ENCODE measurements at regions not wholly inside any gene's neighbourhood (a gene's known extent, or its start where the extent isn't known, plus 50 kb on each side); places are given as distances from the start of the nearest gene placed in this dataset.
A peak's percentile ranks its signal among the peaks of the same experiment; 100 is the strongest.

- DNase-seq = peak; percentile 13
These were observed 302.0 kb downstream of the DUSP10 start for GRCh38 chr1:221439747-221440501.

DNA sequence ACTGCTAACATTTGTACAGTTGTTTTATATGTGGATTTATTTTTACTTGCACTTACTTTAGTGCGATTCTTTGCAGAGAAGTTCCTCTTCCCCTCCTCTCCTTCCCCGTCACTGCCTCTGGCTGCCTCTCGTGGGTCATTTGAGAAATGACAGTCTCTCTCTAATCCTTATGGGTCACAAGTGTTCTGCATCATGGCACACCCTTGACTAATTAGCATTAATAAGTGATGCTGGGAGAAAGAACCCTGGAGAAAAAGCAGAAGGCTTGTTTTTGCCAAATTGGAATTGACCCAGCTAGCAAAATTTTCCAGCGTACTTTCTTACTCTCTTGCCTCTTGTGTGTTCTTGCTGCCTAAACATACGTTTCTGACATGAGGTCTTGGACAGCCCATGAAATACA is 301.2 kb downstream of the DUSP10 start:
- no peak for DNase-seq

DNA sequence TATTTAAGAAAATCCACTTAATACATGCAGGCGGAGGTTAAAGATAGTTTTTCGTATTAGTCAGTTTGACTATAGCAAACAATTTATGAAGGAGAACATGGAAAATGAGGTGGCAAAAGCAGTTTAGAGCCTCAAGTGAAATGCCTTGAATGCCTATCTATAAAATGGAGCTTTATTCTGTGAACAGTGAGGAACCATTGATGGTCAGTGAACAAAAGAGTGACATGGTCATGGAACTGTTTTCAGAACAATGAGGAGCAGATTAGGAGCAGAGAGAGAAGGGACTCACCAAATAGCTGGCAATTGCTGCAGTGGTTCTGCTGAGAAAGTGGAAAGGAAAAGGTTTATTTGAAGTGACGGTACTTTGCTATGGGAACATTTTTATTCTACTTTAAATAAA is 299.8 kb downstream of the DUSP10 start:
- no peak for DNase-seq

DNA sequence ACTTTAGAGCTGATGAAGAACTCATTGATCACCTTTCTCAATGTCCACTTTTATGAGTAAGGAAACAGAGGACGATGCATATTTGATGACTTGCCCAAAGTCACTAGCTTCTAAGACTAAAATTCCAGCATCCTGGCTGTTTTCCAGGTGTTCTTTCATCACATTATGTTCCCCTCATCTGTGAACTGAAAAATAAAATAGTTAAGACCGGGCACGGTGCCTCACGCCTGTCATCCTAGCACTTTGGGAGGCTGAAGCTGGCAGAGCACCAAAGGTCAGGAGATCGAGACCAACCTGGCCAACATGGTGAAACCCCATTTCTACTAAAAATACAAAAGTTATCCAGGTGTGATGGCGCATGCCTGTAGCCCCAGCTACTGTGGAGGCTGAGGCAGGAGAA is 297.5 kb downstream of the DUSP10 start:
- no peak for DNase-seq

DNA sequence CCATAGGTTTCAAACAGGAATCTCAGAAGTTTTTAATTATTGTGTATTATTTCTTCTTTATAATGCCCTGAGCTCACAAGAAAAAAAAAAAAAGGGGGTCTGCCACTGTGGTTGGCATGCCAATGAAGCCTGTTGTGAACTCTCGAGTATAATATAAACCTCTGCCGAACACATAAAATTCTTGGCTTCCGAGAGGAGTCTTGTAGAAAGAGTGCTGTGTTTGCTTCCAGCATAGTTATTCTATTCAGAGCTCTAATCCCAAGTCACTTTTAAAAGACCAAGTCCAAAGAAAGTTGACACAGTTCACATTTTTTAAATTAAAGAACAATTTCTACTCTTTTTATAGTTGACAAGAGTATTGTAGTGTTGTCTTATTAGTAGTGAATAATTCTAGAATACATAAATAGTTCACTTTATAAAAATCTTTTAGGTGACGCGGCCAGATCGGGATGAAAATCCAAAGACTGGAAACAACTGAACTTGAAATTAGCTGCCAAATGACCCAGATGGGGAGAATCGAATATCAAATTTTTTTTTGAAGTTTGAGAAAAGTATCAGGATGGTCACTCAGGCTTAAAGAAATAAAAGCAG is 293.2 kb downstream of the DUSP10 start:
- DNase-seq = no peak

GRCh38 chr1:221449194-221449593 is 292.7 kb downstream of the DUSP10 start:
- no peak for DNase-seq

GRCh38 chr1:221449801-221450470 is 292.0 kb downstream of the DUSP10 start:
- no peak for DNase-seq

- no peak for DNase-seq
These were observed 290.1 kb downstream of the DUSP10 start for GRCh38 chr1:221451741-221452140.

DNA sequence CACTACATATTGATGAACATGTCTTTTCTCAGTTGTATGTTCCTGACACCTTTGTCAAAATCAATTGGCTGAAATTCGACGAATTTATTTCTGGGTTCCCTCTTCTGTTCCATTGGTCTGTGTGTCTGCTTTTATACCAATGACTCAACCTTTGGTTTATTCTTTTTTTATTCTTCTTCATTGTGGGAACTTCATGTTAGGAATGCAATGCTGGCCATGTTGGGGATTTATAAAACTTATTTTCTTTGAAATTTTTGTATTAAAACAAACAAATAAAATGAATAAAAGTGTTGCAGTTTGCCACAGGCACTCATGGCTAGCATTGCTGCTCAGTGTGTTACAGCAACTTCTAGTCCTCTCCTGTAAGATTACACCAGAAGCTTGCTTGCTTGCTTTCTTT is 287.8 kb downstream of the DUSP10 start:
- no peak for DNase-seq

DNA sequence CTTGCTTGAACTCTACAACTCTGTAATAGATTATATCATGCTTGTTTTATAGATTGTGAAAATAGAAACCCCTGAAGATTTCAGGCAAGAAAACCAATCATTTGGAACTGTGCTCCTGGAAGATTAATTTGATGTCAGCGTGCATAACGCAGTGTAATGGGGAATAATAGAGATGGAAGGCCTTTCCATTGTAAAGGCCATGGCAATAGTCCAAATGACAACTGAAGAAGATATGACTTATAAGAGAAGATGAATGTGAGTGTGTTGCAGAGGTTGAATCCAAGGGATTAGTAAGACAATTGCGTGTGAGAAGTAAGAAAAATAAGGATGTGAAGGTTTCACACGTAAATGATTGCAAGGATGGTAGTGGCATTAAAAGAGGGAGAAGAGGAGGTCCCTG is 285.0 kb downstream of the DUSP10 start:
- DNase-seq = no peak

DNA sequence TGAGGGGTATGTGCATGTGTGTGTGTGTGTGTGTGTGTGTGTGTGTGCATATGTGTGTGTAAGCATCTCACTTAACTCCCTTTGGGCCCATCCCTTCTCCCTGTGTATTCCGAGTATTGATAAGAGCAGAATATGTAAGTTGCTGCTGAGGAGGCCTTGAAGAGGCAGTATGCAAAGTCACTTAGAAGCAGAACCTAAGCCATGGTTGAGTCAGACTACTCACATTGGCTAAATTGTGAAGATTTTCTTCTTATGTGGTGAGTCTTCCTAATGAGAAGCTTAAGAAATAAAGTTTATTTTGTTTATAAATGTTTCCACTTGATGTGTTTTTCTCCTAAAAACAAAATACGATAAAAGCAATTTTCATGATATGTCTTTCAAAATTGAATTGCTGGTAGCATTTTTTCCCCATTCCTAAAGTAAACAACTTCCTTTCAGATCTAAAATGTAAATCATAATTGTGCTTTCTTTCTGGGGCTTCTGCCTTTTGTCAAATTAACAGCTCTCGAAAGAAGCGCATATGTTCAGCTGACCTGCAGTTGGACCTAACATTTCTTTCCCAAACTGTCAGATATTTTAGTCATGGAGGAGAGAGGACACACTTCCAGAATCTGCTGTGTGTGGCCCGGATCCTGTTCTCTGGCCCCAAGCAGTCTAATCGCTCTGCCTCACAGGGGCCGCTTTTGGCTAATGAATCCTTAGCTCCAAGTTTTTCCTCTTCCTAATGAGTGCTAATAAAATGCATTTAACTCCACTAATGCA is 284.0 kb downstream of the DUSP10 start:
- DNase-seq = no peak

DNA sequence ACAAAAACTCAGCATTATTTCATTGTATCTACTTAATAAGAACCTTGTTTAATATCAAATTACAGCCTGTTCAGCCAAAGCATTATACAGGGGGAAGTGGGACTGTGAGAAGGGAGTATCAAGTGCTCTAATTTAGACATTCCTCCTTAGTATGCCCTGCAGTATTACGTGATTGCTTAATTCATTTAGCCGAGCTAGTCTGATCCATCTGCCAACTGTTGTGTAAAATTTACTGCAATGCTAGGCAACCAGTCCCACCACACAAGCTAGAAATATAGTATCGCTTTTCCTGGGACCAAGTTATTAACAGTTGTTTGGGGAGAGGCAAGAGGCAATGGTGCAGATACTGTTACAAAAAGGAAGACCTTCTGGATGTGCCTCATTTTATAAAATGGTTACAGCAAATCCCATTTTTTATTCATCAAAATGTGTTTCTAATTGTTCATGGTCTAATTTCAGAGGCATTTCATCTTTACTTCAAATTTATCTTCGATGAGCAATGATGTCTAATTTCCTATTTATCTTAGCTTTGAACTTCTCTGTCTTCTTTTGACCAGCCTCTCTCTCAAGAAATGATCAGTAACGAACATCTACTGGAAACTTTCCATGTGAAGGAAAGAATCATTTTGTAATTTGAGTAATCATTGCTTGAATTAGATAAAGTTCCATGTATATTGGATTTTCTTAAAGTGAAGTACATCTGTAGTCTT is 283.3 kb downstream of the DUSP10 start:
- DNase-seq = no peak

DNA sequence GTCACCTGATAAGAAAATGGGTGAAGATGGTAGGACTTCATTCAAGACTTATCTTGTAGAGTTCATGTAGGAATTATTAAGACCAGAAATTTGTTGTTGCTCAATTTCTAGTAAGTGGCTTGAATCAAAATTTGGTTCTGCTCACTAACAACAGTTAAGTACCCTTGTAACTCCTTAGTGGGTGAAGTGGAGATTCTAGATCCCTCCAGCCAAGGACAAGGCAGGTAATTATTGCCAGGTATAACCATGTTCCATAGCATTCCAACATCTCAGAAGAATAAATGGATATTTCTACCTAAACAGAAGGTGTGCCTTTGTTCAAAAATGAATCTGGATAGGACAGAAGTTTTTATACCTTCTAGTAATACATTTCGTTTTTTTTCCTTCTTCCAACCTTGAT is 282.3 kb downstream of the DUSP10 start:
- no peak for DNase-seq

DNA sequence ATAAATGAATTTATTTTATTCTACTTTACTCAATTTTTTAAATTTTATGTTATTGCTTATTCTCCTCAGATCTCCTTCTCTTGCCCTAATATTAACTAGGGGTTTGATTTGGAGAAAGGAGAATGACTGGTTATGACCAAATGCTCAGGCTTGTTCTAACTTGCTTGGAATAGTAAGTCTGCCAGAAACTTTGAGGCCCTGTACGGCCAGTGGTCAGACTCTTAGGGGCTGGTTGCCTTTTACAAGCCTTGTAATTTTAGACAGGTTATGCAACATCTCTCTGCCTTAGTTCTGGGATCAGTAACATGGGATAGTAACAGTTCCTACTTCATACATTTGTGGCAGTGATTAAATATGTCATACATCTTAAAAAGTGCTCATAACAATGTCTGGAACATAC is 279.5 kb downstream of the DUSP10 start:
- no peak for DNase-seq

DNA sequence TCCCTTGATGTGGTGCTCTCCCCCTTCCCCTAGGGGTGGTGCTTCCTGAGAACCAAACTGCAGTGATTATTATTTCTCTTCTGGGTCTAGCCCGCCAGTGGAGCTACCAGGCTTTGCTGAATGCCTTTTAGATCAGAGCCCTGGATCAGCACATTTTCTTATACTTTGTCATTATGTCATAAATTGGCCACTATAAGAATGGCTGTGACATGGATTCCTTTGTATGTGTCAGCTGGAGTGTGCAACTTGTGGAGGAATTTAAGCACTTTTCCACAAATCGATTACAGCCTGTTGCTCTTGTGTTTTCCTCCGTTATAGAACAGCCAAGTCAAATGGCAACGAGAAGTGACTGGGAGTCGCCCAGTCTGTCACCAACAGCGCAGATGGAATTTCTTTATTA is 273.3 kb downstream of the DUSP10 start:
- no peak for DNase-seq

DNA sequence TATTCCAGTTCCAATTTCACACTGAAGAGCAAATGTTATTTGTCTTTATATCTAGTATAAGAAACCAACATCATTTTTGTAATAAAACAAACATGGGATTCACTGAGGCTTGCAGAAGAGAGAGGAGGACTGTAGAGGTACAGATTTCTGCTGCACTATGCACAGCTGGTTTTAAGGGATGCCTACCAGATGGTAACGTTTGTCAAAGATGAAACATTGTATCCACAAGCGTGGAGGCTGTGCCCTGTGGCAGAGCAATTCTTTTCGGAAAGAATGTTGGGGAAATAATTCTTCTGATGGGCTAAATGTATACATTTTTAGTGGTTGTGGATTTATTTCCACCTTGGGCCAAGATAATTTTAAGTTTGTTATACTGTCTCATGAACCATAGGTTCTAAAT is 272.4 kb downstream of the DUSP10 start:
- DNase-seq = no peak

- no peak for DNase-seq
These were observed 271.7 kb downstream of the DUSP10 start for GRCh38 chr1:221470000-221470698.

DNA sequence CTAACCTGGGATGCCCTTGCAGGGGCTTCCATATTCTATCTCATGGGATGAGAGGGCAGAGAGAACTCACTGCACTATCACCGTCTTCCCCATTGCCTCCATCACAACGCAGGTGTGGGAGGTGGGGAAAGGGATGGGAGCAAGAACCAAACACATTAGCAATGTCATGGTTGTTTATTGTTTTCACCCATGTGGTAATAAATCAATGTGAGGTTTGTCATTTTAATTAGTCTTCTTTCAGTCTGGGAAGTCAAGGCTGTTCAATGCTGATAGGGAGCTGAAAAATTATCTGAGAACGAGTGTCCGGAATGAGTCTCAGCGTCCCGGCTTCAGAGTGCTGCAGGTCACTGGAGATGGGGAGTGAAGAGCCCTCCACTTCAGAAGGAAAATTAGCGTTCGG is 268.5 kb downstream of the DUSP10 start:
- DNase-seq = no peak

GRCh38 chr1:221477252-221477651 is 264.6 kb downstream of the DUSP10 start:
- DNase-seq = no peak

DNA sequence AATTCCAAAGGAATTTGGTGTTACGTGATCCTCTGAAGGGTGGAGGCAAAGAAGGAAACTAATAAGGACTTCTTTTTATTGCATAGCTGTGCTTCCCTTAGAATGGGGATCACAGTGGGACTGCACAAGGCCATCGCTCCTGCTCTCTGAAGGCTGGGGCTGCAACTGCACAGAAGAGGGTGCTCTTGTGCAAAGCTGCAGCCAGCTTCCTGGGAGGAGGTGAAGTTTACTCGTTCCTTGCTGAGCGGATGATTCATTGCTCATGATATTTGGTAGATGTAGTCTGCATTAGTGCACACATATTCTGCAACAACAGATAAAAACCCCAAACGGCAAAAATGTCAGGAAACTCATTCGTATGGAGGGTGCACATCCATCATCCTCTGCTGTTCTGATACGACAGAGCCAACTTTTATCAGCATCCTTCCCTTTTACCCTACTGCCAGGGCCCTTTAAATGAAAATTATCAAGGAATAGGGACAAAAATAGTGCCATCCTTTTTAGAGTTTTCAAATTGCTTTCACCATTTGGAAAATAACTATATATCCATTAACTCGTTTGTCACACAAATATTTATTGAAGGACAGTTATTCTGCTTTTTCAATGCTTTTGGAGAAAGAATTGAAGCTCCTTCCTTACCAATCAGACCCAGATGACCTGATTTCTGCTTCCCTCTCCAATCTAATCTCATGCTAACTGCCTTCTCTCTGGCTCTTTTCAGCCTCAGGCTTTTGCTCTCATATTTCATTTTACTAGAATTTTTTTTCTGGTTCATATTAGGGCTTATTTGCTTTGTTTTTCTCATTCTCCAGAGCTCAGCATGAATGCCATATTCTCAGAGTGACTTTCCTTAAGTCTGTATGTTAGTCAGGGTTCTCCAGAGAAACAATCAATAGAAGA is 263.6 kb downstream of the DUSP10 start:
- peak; percentile 53 for DNase-seq
